IMR-90 (cell line): ENCODE measurements at regions not wholly inside any gene's neighbourhood (a gene's known extent, or its start where the extent isn't known, plus 50 kb on each side); places are given as distances from the start of the nearest gene placed in this dataset.

Experiments used
- ATAC-seq: fragments of 200-7000 bp; cut with Tn5 transposase; 2 replicates; pipeline ENCODE4 v1.9.1; 2020; ENCODE audit warnings: low read depth, mild to moderate bottlenecking, moderate library complexity
- BruUV-seq: library from RNA; stranded (reverse); fragments of 400-500 nt; replicated peaks from 2 replicates; lab custom pipeline; 2021; lab: Mats Ljungman, UMichigan
- CTCF ChIA-PET: fragments of 300-600 bp; formaldehyde crosslinking; extraction: SDS; loops from one replicate; lab custom pipeline; 2021; ENCODE audit warnings: antibody characterized with exemption; lab: Yijun Ruan, JAX
- POLR2A ChIA-PET: fragments of 300-600 bp; sonication (Branson Sonifier 250); formaldehyde crosslinking; loops from one replicate; lab custom pipeline; 2022; ENCODE audit warnings: antibody characterized with exemption; ENCODE audit not compliant: unreplicated experiment; lab: Charles Lee
- DNase-seq: peaks from one replicate; pipeline ENCODE4 v3.0.0; 2013
- H2AFZ ChIP-seq: replicated peaks from 2 replicates; pipeline ENCODE3; 2013; ENCODE audit warnings: low read length, mild to moderate bottlenecking; ENCODE audit not compliant: poor library complexity
- H2AK5ac ChIP-seq: 2 replicates; pipeline ENCODE4 v1.6.1; 2013; ENCODE audit warnings: low read depth, low read length, inconsistent platforms
- H2AK9ac ChIP-seq: replicated peaks from 2 replicates; pipeline ENCODE3; 2013; ENCODE audit warnings: mild to moderate bottlenecking, low read depth, low read length, moderate library complexity; ENCODE audit not compliant: poor library complexity
- H2BK120ac ChIP-seq: 2 replicates; pipeline ENCODE4 v1.6.1; 2013; ENCODE audit warnings: low read depth, low read length, inconsistent platforms
- H2BK15ac ChIP-seq: 3 replicates; pipeline ENCODE4 v1.6.1; 2013; ENCODE audit warnings: low read depth, low read length, inconsistent platforms
- H2BK20ac ChIP-seq: 2 replicates; pipeline ENCODE4 v1.6.1; 2013; ENCODE audit warnings: low read depth, mild to moderate bottlenecking, inconsistent platforms, low read length, moderate library complexity
- H2BK5ac ChIP-seq: 2 replicates; pipeline ENCODE4 v1.6.1; 2013; ENCODE audit warnings: mild to moderate bottlenecking, low read depth, low read length, inconsistent platforms; ENCODE audit not compliant: poor library complexity, severe bottlenecking
- H3K14ac ChIP-seq: replicated peaks from 2 replicates; pipeline ENCODE4 v1.6.1; 2013; ENCODE audit warnings: low read depth, low read length, inconsistent platforms
- H3K18ac ChIP-seq: 2 replicates; pipeline ENCODE4 v1.6.1; 2013; ENCODE audit warnings: low read depth, low read length, control low read depth
- H3K23ac ChIP-seq: 2 replicates; pipeline ENCODE4 v1.6.1; 2013; ENCODE audit warnings: low read depth, low read length, inconsistent platforms
- H3K27ac ChIP-seq: 2 replicates; pipeline ENCODE4 v1.5.1; 2013; ENCODE audit warnings: mild to moderate bottlenecking, control low read depth, low read length; ENCODE audit not compliant: insufficient read depth
- H3K27me3 ChIP-seq: 2 replicates; pipeline ENCODE4 v1.6.1; 2013; ENCODE audit warnings: low read length; ENCODE audit not compliant: control insufficient read depth, insufficient read depth
- H3K36me3 ChIP-seq: 2 replicates; pipeline ENCODE4 v1.6.1; 2013; ENCODE audit warnings: low read length, mixed read lengths; ENCODE audit not compliant: control insufficient read depth, insufficient read depth
- H3K4ac ChIP-seq: 2 replicates; pipeline ENCODE4 v1.6.1; 2013; ENCODE audit warnings: low read depth, low read length, inconsistent platforms
- H3K4me1 ChIP-seq: 2 replicates; pipeline ENCODE4 v1.6.1; 2013; ENCODE audit warnings: low read length, mixed read lengths; ENCODE audit not compliant: control insufficient read depth, insufficient read depth
- H3K4me2 ChIP-seq: 2 replicates; pipeline ENCODE4 v1.6.1; 2013; ENCODE audit warnings: low read depth, mild to moderate bottlenecking, control low read depth, low read length, moderate library complexity
- H3K4me3 ChIP-seq: 2 replicates; pipeline ENCODE4 v1.5.1; 2013; ENCODE audit warnings: low read depth, mild to moderate bottlenecking, control low read depth, low read length, moderate library complexity; ENCODE audit not compliant: insufficient read depth
- H3K56ac ChIP-seq: 2 replicates; pipeline ENCODE4 v1.6.1; 2013; ENCODE audit warnings: low read length, inconsistent platforms; ENCODE audit not compliant: insufficient read depth; ENCODE audit errors: extremely low read depth
- H3K79me1 ChIP-seq, 2 experiments: 2 replicates each; pipeline ENCODE4 v1.6.1; 2013; ENCODE audit warnings: low read length in 2 of 2, inconsistent platforms in 1 of 2, low read depth in 1 of 2
- H3K9ac ChIP-seq: 2 replicates; pipeline ENCODE4 v1.6.1; 2013; ENCODE audit warnings: low read depth, low read length, control low read depth
- H3K9me1 ChIP-seq: 2 replicates; pipeline ENCODE4 v1.6.1; 2013; ENCODE audit warnings: low read length, inconsistent platforms; ENCODE audit not compliant: insufficient read depth
- H3K9me3 ChIP-seq: 2 replicates; pipeline ENCODE4 v1.6.1; 2013; ENCODE audit warnings: low read length; ENCODE audit not compliant: control insufficient read depth, insufficient read depth
- H4K20me1 ChIP-seq: 2 replicates; pipeline ENCODE4 v1.6.1; 2013; ENCODE audit warnings: low read length, inconsistent platforms; ENCODE audit not compliant: insufficient read depth
- H4K5ac ChIP-seq: 2 replicates; pipeline ENCODE4 v1.6.1; 2013; ENCODE audit warnings: mild to moderate bottlenecking, low read depth, low read length, control low read depth
- H4K8ac ChIP-seq, 2 experiments: 2 replicates each; pipeline ENCODE4 v1.6.1; 2013; ENCODE audit warnings: low read depth in 2 of 2, low read length in 2 of 2, control low read depth in 1 of 2, inconsistent platforms in 1 of 2
- H4K91ac ChIP-seq: 2 replicates; pipeline ENCODE4 v1.6.1; 2013; ENCODE audit warnings: low read depth, low read length, inconsistent platforms; ENCODE audit not compliant: insufficient read depth
- CEBPB ChIP-seq: IDR thresholded peaks from 2 replicates; pipeline ENCODE4 v1.6.1; 2012; ENCODE audit warnings: low read depth, low read length, improper control_type of control experiment
- MAFK ChIP-seq: IDR thresholded peaks from 2 replicates; pipeline ENCODE4 v1.6.1; 2012; ENCODE audit warnings: low read depth, low read length, improper control_type of control experiment
- MXI1 ChIP-seq: IDR thresholded peaks from 2 replicates; pipeline ENCODE4 v1.6.1; 2012; ENCODE audit warnings: low read depth, mild to moderate bottlenecking, low read length, moderate library complexity, borderline replicate concordance
- POLR2A ChIP-seq: IDR thresholded peaks from 2 replicates; pipeline ENCODE4 v1.6.1; 2012; ENCODE audit warnings: mild to moderate bottlenecking, low read depth, low read length
- RAD21 ChIP-seq: IDR thresholded peaks from 2 replicates; pipeline ENCODE4 v1.6.1; 2012; ENCODE audit warnings: low read length, improper control_type of control experiment
- RFX5 ChIP-seq: IDR thresholded peaks from 2 replicates; pipeline ENCODE4 v1.8.0; 2012; ENCODE audit warnings: low read depth, mild to moderate bottlenecking, low read length, moderate library complexity
- SMC3 ChIP-seq: fragments of 150-350 bp; IDR thresholded peaks from 2 replicates; pipeline ENCODE4 v1.6.1; 2016; ENCODE audit warnings: low read depth, mild to moderate bottlenecking, antibody characterized with exemption, low read length, moderate library complexity
- USF2 ChIP-seq: fragments of 150-350 bp; IDR thresholded peaks from 2 replicates; pipeline ENCODE4 v1.6.1; 2017; ENCODE audit warnings: mild to moderate bottlenecking, antibody characterized with exemption, low read length, low read depth
- WGBS, 2 experiments: methylation state at CpG; one replicate each; pipeline versions ENCODE4 v1.1.5 to v1.1.7; 2013; ENCODE audit warnings: missing lambda C conversion rate in 2 of 2; ENCODE audit not compliant: insufficient read length in 1 of 2; ENCODE audit errors: extremely low coverage in 2 of 2; 5-methylcytosine and 5-hydroxymethylcytosine counted together
- dilution Hi-C: fragments of 300-500 bp; cut with HindIII; formaldehyde crosslinking; loops from one replicate; pipeline ENCODE4 v1.14.3; 2018; ENCODE audit warnings: low sequenced_read_pairs; ENCODE audit not compliant: unreplicated experiment
- in situ Hi-C: fragments of 300-500 bp; cut with MboI; formaldehyde crosslinking; loops from 3 replicates; pipeline ENCODE4 v1.14.3; 2019; ENCODE audit warnings: low sequenced_read_pairs, inconsistent platforms, mixed read lengths
- intact Hi-C: fragments of 100-400 bp; cut with micrococcal nuclease; formaldehyde crosslinking; loops from 2 replicates; pipeline ENCODE4 v1.10.0; 2022

GRCh38 chr11:45024846-45025588, 74.3 kb upstream of the TP53I11 start:
- no TSS peak for BruUV-seq
- no peak overlapping the region for H2AFZ ChIP-seq
- 100% methylated on average over 1 of the region's 4 CpGs; no CpG with 5 or more reads in 1 of the 2 experiments for WGBS, 2 experiments
- no peak overlapping the region for H2BK15ac ChIP-seq
- TF ChIP-seq SMC3, result no peak
- TF ChIP-seq MAFK, result no peak
- TF ChIP-seq POLR2A, result no peak
- TF ChIP-seq RAD21, result no peak
- no peak for TF ChIP-seq USF2
- no peak for TF ChIP-seq CEBPB
- no peak for TF ChIP-seq RFX5
- no peak for TF ChIP-seq MXI1
- in situ Hi-C loops (no loop called here), intact Hi-C loops (no loop called here), dilution Hi-C loops (no loop called here)
- H3K36me3 ChIP-seq, result no peaks in the 10 kb centered on the region
- H3K9ac ChIP-seq, result no peak overlapping the region
- peaks cover 23% of the 10 kb centered on the region for H3K27me3 ChIP-seq
- no peak overlapping the region for H2BK20ac ChIP-seq
- peaks cover 11% of the 10 kb centered on the region for H3K9me1 ChIP-seq
- H4K8ac ChIP-seq, result no peak overlapping the region
- DNase-seq, result no peak
- no peak for ATAC-seq
- no peaks in the 10 kb centered on the region for H3K79me1 ChIP-seq
- H3K4ac ChIP-seq, result no peak overlapping the region
- H2BK5ac ChIP-seq, result no peak overlapping the region
- no peaks in the 10 kb centered on the region for H4K20me1 ChIP-seq
- H3K14ac ChIP-seq, result no peak overlapping the region
- no peak overlapping the region for H4K5ac ChIP-seq
- no peak overlapping the region for H3K27ac ChIP-seq
- H3K9me3 ChIP-seq, result no peaks in the 10 kb centered on the region
- no peak overlapping the region for H3K18ac ChIP-seq
- no peak overlapping the region for H3K23ac ChIP-seq
- H3K4me3 ChIP-seq, result no peak overlapping the region
- ChIA-PET CTCF (interaction anchor here (0.6 to 1.0 kb wide), 3 partner anchors 21 to 1961 kb away, joined by 3 to 9 read pairs (median 5); no protein-coding TSS in a partner anchor), POLR2A (no interaction called here)
- H3K4me1 ChIP-seq, result peaks cover 13% of the 10 kb centered on the region; the same call in 1 of the 2 replicates
- no peak overlapping the region for H3K4me2 ChIP-seq
- no peak overlapping the region for H4K91ac ChIP-seq
- H2BK120ac ChIP-seq, result no peak overlapping the region
- H2AK9ac ChIP-seq, result no peak overlapping the region
- no peak overlapping the region for H2AK5ac ChIP-seq
- H3K56ac ChIP-seq, result no peak overlapping the region
